Suprapubic skin (tissue), 4 donors: ENCODE measurements at regions not wholly inside any gene's neighbourhood (a gene's known extent, or its start where the extent isn't known, plus 50 kb on each side); places are given as distances from the start of the nearest gene placed in this dataset.

Experiments used
- EP300 ChIP-seq: sonication (generic); formaldehyde crosslinking; IDR thresholded peaks from one replicate; pipeline ENCODE4 v1.6.1; 2017; ENCODE audit warnings: antibody characterized with exemption
- POLR2A ChIP-seq, 2 donors: fragments of 450-650 bp; IDR thresholded peaks; one replicate each; pipeline ENCODE4 v1.6.1; 2017; ENCODE audit warnings: antibody characterized with exemption in 2 of 2, mild to moderate bottlenecking in 2 of 2, moderate library complexity in 2 of 2
- POLR2AphosphoS5 ChIP-seq, 3 donors: sonication (generic); formaldehyde crosslinking; IDR thresholded peaks; one replicate each; pipeline ENCODE4 v1.6.1; 2017; ENCODE audit warnings: antibody characterized with exemption in 3 of 3
- TF ChIP-seq, protein P1 (sequence below), 2 donors: fragments of 200-600 bp in 1 of 2; fragments of 450-650 bp in 1 of 2; sonication (generic) in 1 of 2; IDR thresholded peaks; one replicate each; pipeline ENCODE4 v1.5.1; 2016 to 2019; ENCODE audit warnings: antibody characterized with exemption in 2 of 2, mild to moderate bottlenecking in 1 of 2, moderate library complexity in 1 of 2

DNA sequence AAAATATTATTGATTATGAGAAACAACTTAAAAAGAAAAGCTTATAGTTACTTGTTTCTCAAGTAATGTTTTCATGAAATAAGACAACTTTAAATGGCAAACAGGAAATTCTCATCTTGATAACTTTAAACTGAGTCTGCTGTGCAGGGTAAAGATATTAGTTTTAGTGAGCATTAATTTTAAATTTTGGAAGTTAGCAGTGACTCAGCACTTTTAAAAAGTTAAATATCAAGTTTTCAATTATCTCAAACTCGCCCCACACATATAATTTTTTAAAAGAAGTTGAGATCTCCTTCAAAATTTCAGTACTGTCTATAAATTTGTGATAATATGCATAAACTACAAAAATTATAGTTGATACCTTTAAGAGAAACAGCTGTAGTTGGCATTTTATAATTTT, 337.3 kb upstream of the NT5E start:
- TF ChIP-seq, protein P1, sequence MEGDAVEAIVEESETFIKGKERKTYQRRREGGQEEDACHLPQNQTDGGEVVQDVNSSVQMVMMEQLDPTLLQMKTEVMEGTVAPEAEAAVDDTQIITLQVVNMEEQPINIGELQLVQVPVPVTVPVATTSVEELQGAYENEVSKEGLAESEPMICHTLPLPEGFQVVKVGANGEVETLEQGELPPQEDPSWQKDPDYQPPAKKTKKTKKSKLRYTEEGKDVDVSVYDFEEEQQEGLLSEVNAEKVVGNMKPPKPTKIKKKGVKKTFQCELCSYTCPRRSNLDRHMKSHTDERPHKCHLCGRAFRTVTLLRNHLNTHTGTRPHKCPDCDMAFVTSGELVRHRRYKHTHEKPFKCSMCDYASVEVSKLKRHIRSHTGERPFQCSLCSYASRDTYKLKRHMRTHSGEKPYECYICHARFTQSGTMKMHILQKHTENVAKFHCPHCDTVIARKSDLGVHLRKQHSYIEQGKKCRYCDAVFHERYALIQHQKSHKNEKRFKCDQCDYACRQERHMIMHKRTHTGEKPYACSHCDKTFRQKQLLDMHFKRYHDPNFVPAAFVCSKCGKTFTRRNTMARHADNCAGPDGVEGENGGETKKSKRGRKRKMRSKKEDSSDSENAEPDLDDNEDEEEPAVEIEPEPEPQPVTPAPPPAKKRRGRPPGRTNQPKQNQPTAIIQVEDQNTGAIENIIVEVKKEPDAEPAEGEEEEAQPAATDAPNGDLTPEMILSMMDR (IDR thresholded peaks at IDR 0.05), result no peak
- no peak for TF ChIP-seq POLR2A (IDR thresholded peaks at IDR 0.05)
- no peak for TF ChIP-seq EP300
- TF ChIP-seq POLR2AphosphoS5 (IDR thresholded peaks at IDR 0.05), result no peak
